ENCODE measurements at regions not wholly inside any gene's neighbourhood (a gene's known extent, or its start where the extent isn't known, plus 50 kb on each side); places are given as distances from the start of the nearest gene placed in this dataset.

GRCh38 chr4:32460972-32461371 lies 1740.8 kb downstream of the PCDH7 start:
- Histone ChIP-seq H3K4me3 (ENCODE audit: low read depth, low read length, poor library complexity, severe bottlenecking) (no peak overlapping the region), H3K79me2 (ENCODE audit: insufficient read depth, low read depth, low read length) (no peaks in the 10 kb centered on the region), H4K20me1 (ENCODE audit: insufficient read depth, low read length) (no peaks in the 10 kb centered on the region), H3K36me3 (ENCODE audit: insufficient read depth, low read length) (no peaks in the 10 kb centered on the region), H3K27ac (ENCODE audit: low read depth, low read length, poor library complexity, severe bottlenecking) (no peak overlapping the region), H3K9me3 (ENCODE audit: low read length) (peaks cover 7% of the 10 kb centered on the region; the same call in 1 of the 2 replicates), H3K4me1 (ENCODE audit: insufficient read depth, low read length, poor library complexity, severe bottlenecking) (no peaks in the 10 kb centered on the region), H3K9me2 (ENCODE audit: insufficient read depth, low read length) (no peaks in the 10 kb centered on the region), H2AFZ (ENCODE audit: low read length) (no peak overlapping the region), H3K4me2 (ENCODE audit: low read length) (no peak overlapping the region)
- intact Hi-C loops (cut with micrococcal nuclease; ENCODE audit: unreplicated experiment), result no loop called here
- TF ChIP-seq CTCF (conservative IDR thresholded peaks at IDR 0.05; ENCODE audit: low read length) (no peak), EZH2phosphoT487 (IDR thresholded peaks at IDR 0.05; ENCODE audit: borderline replicate concordance, low read depth, low read length) (no peak)
- CTCF ChIA-PET (ENCODE audit: unreplicated experiment), result no interaction called here
- DNase-seq (ENCODE audit: low spot score), result no peak
- POLR2A ChIA-PET, result interaction anchor here (0.6 to 1.9 kb wide), 4 partner anchors 10 to 839 kb away, joined by 3 to 5 read pairs (median 4); no protein-coding TSS in a partner anchor
- no TSS peak for BruUV-seq (replicated peaks)

GRCh38 chr4:32462944-32463343 lies 1742.8 kb downstream of the PCDH7 start:
- no peaks in the 10 kb centered on the region for H4K20me1 ChIP-seq (ENCODE audit: insufficient read depth, low read length)
- H3K9me2 ChIP-seq (ENCODE audit: insufficient read depth, low read length), result no peaks in the 10 kb centered on the region
- intact Hi-C loops (cut with micrococcal nuclease; ENCODE audit: unreplicated experiment), result loop anchor here (1.0 kb wide), 1 partner anchor 312 kb away; no protein-coding TSS in a partner anchor
- TF ChIP-seq EZH2phosphoT487 (IDR thresholded peaks at IDR 0.05; ENCODE audit: borderline replicate concordance, low read depth, low read length), result no peak
- peak; percentile 84 for TF ChIP-seq CTCF (conservative IDR thresholded peaks at IDR 0.05; ENCODE audit: low read length)
- H3K4me2 ChIP-seq (ENCODE audit: low read length), result no peak overlapping the region
- no peaks in the 10 kb centered on the region for H3K36me3 ChIP-seq (ENCODE audit: insufficient read depth, low read length)
- H2AFZ ChIP-seq (ENCODE audit: low read length), result peak overlapping the region; percentile 12; the same call in 1 of the 2 replicates
- ChIA-PET CTCF (ENCODE audit: unreplicated experiment) (no interaction called here), POLR2A (interaction anchor here (0.6 kb wide), 1 partner anchor 1015 kb away, joined by 3 read pairs; no protein-coding TSS in a partner anchor)
- H3K4me3 ChIP-seq (ENCODE audit: low read depth, low read length, poor library complexity, severe bottlenecking), result no peak overlapping the region
- peak; percentile 52 for DNase-seq (ENCODE audit: low spot score)
- H3K79me2 ChIP-seq (ENCODE audit: insufficient read depth, low read depth, low read length), result no peaks in the 10 kb centered on the region
- no peak overlapping the region for H3K27ac ChIP-seq (ENCODE audit: low read depth, low read length, poor library complexity, severe bottlenecking)
- no peaks in the 10 kb centered on the region for H3K4me1 ChIP-seq (ENCODE audit: insufficient read depth, low read length, poor library complexity, severe bottlenecking)
- BruUV-seq (replicated peaks), result no TSS peak
- H3K9me3 ChIP-seq (ENCODE audit: low read length), result no peaks in the 10 kb centered on the region

- H3K36me3 ChIP-seq (ENCODE audit: insufficient read depth, low read length), result no peaks in the 10 kb centered on the region
- H3K9me2 ChIP-seq (ENCODE audit: insufficient read depth, low read length), result no peaks in the 10 kb centered on the region
- no peaks in the 10 kb centered on the region for H4K20me1 ChIP-seq (ENCODE audit: insufficient read depth, low read length)
- no peak overlapping the region for H3K4me2 ChIP-seq (ENCODE audit: low read length)
- no peaks in the 10 kb centered on the region for H3K79me2 ChIP-seq (ENCODE audit: insufficient read depth, low read depth, low read length)
- BruUV-seq (replicated peaks), result no TSS peak
- no peak overlapping the region for H3K4me3 ChIP-seq (ENCODE audit: low read depth, low read length, poor library complexity, severe bottlenecking)
- ChIA-PET POLR2A (interaction anchor here (0.6 kb wide), 1 partner anchor 94 kb away, joined by 3 read pairs; no protein-coding TSS in a partner anchor), CTCF (ENCODE audit: unreplicated experiment) (no interaction called here)
- DNase-seq (ENCODE audit: low spot score), result no peak
- H2AFZ ChIP-seq (ENCODE audit: low read length), result no peak overlapping the region
- H3K4me1 ChIP-seq (ENCODE audit: insufficient read depth, low read length, poor library complexity, severe bottlenecking), result no peaks in the 10 kb centered on the region
- no peak overlapping the region for H3K27ac ChIP-seq (ENCODE audit: low read depth, low read length, poor library complexity, severe bottlenecking)
- TF ChIP-seq CTCF (conservative IDR thresholded peaks at IDR 0.05; ENCODE audit: low read length) (no peak), EZH2phosphoT487 (IDR thresholded peaks at IDR 0.05; ENCODE audit: borderline replicate concordance, low read depth, low read length) (no peak)
- no peaks in the 10 kb centered on the region for H3K9me3 ChIP-seq (ENCODE audit: low read length)
- intact Hi-C loops (cut with micrococcal nuclease; ENCODE audit: unreplicated experiment), result no loop called here
Observed at GRCh38 chr4:32470087-32470585, 1750.0 kb downstream of the PCDH7 start.
